Breast epithelium (tissue), 3 donors: ENCODE measurements at regions not wholly inside any gene's neighbourhood (a gene's known extent, or its start where the extent isn't known, plus 50 kb on each side); places are given as distances from the start of the nearest gene placed in this dataset.

Experiments used
- CTCF ChIP-seq, 3 donors: fragments of 450-650 bp; IDR thresholded peaks; one replicate each; pipeline ENCODE4 v1.5.1; 2016 to 2017; ENCODE audit warnings: antibody characterized with exemption in 3 of 3, mild to moderate bottlenecking in 3 of 3, moderate library complexity in 3 of 3
- POLR2A ChIP-seq: fragments of 450-650 bp; IDR thresholded peaks from one replicate; pipeline ENCODE4 v1.6.1; 2016; ENCODE audit warnings: antibody characterized with exemption, mild to moderate bottlenecking, moderate library complexity
- POLR2AphosphoS5 ChIP-seq, 3 donors: sonication (generic); formaldehyde crosslinking; IDR thresholded peaks; one replicate each; pipeline ENCODE4 v1.6.1; 2017; ENCODE audit warnings: antibody characterized with exemption in 3 of 3

- no peak for TF ChIP-seq CTCF (IDR thresholded peaks at IDR 0.05)
- no peak for TF ChIP-seq POLR2A
- no peak for TF ChIP-seq POLR2AphosphoS5 (IDR thresholded peaks at IDR 0.05)
Observed at GRCh38 chr20:10781526-10781925, 107.7 kb upstream of the JAG1 start.
